Neural progenitor cell (in vitro differentiated cells): ENCODE measurements at regions not wholly inside any gene's neighbourhood (a gene's known extent, or its start where the extent isn't known, plus 50 kb on each side); places are given as distances from the start of the nearest gene placed in this dataset.

Source experiments
- CTCF ChIP-seq: fragments of 200-600 bp; sonication (generic); IDR thresholded peaks from 2 replicates; pipeline ENCODE4 v1.5.1; 2017; ENCODE audit warnings: antibody characterized with exemption, mild to moderate bottlenecking
- EZH2 ChIP-seq: fragments of 200-600 bp; sonication (generic); IDR thresholded peaks from 2 replicates; pipeline ENCODE4 v1.6.1; 2017; ENCODE audit warnings: antibody characterized with exemption, mild to moderate bottlenecking, moderate library complexity

- TF ChIP-seq EZH2: no peak
- no peak for TF ChIP-seq CTCF
These were observed 64.3 kb upstream of the AFDN start for GRCh38 chr6:167762259-167762962.
